ENCODE measurements at regions not wholly inside any gene's neighbourhood (a gene's known extent, or its start where the extent isn't known, plus 50 kb on each side); places are given as distances from the start of the nearest gene placed in this dataset.

DNA sequence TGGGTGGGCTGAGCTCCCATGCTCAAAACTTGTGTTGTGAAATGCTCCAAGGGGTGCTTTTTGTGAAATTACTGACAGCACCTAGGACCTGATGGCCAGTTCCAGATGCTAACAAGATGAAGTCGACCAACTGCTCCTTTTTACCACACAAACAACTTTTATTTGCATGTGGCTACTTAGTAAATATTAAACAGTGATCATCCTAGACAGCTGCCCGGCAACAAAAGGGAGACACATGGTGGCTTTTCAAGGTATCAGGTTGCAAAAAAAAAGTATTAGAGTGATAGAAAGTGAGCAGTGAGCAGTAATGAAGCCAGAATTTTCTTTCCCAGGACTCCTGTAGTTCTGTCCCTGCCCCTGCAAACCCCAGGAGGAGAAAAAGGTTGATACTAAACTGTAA lies 118.5 kb downstream of the RPIA start:
- H3K27me3 ChIP-seq (ENCODE audit: insufficient read depth in 3 of 3, low read length in 2 of 3) = peaks cover 0 to 7% (median 2%) of the 10 kb centered on the region in 3 donors
- ATAC-seq (no peak), DNase-seq (no peak)
- H3K4me3 ChIP-seq = no peak overlapping the region
- TF ChIP-seq, protein P1, sequence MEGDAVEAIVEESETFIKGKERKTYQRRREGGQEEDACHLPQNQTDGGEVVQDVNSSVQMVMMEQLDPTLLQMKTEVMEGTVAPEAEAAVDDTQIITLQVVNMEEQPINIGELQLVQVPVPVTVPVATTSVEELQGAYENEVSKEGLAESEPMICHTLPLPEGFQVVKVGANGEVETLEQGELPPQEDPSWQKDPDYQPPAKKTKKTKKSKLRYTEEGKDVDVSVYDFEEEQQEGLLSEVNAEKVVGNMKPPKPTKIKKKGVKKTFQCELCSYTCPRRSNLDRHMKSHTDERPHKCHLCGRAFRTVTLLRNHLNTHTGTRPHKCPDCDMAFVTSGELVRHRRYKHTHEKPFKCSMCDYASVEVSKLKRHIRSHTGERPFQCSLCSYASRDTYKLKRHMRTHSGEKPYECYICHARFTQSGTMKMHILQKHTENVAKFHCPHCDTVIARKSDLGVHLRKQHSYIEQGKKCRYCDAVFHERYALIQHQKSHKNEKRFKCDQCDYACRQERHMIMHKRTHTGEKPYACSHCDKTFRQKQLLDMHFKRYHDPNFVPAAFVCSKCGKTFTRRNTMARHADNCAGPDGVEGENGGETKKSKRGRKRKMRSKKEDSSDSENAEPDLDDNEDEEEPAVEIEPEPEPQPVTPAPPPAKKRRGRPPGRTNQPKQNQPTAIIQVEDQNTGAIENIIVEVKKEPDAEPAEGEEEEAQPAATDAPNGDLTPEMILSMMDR (IDR thresholded peaks at IDR 0.05) = no peak
- no peaks in the 10 kb centered on the region for H3K36me3 ChIP-seq (ENCODE audit: insufficient read depth in 1 of 2, low read depth in 1 of 2)
- intact Hi-C loops (cut with DNase I) = loop anchor here in 1 of 2 donors (10.0 kb wide), 1 partner anchor 65 kb away; no protein-coding TSS in a partner anchor
- H3K27ac ChIP-seq = no peak overlapping the region
- no peaks in the 10 kb centered on the region for H3K4me1 ChIP-seq
- 16 to 26% (median 26%) methylated on average over 2 of the region's 2 CpGs for WGBS, 3 donors
- no peaks in the 10 kb centered on the region for H3K9me3 ChIP-seq

DNA sequence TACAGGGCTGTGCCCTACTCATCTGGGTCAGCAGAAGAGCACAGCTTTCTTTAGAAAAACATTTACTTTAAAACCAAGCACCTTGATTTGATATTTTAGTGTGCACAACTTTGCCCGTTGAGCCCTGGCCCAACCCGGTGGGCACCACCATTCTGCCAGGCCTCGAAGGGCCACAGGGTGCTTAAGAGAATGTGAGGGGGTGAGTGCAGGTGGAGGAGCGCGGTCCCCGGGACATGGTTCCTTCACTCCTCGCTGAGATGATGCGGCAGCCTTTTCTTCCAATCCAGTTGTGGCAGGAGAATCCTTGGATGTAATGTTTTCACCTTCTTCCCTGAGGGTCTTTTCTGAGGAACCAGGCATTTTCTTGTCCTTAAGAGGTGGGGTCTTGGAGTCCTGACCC lies 119.0 kb downstream of the RPIA start:
- Histone ChIP-seq H3K27me3 (ENCODE audit: insufficient read depth in 3 of 3, low read length in 2 of 3) (peaks cover 0 to 7% (median 2%) of the 10 kb centered on the region in 3 donors), H3K4me1 (no peaks in the 10 kb centered on the region), H3K9me3 (no peaks in the 10 kb centered on the region), H3K27ac (no peak overlapping the region), H3K4me3 (no peak overlapping the region), H3K36me3 (ENCODE audit: insufficient read depth in 1 of 2, low read depth in 1 of 2) (no peaks in the 10 kb centered on the region)
- intact Hi-C loops (cut with DNase I) = loop anchor here in 1 of 2 donors (10.0 kb wide), 1 partner anchor 66 kb away; no protein-coding TSS in a partner anchor
- no peak for ATAC-seq
- 88 to 92% (median 91%) methylated on average over 8 of the region's 8 CpGs for WGBS, 3 donors
- DNase-seq = no peak
- TF ChIP-seq, protein P1 (IDR thresholded peaks at IDR 0.05) = no peak

DNA sequence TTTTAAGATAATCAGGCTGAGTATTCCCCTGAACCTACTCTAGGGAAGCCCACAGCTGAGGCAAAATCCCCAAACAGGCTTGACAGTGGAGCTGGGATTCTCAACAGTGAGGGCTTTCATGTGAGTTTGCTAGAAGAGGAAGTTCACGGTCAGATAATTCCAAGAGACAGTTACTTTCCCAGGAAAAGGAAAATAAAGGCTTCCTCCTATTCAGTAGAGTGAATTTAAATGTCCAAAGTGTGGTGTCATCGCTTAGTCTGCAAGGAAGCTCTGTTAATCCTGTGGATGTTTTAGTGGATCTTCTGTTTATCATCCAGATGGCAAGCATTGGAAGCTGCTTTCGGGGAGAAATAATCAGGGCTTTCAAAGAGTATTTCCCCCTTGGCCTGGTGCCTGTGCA lies 119.8 kb downstream of the RPIA start:
- WGBS, 3 donors = 22 to 34% (median 30%) methylated on average over 3 of the region's 3 CpGs
- no peaks in the 10 kb centered on the region for H3K36me3 ChIP-seq (ENCODE audit: insufficient read depth in 1 of 2, low read depth in 1 of 2)
- H3K4me1 ChIP-seq = no peaks in the 10 kb centered on the region
- H3K4me3 ChIP-seq = no peak overlapping the region
- H3K9me3 ChIP-seq = no peaks in the 10 kb centered on the region
- intact Hi-C loops (cut with DNase I) = loop anchor here in 1 of 2 donors (10.0 kb wide), 1 partner anchor 66 kb away; no protein-coding TSS in a partner anchor
- TF ChIP-seq, protein P1 (IDR thresholded peaks at IDR 0.05) = no peak
- H3K27me3 ChIP-seq (ENCODE audit: insufficient read depth in 3 of 3, low read length in 2 of 3) = peaks cover 0 to 7% (median 2%) of the 10 kb centered on the region in 3 donors
- no peak overlapping the region for H3K27ac ChIP-seq
- ATAC-seq = no peak
- no peak for DNase-seq

DNA sequence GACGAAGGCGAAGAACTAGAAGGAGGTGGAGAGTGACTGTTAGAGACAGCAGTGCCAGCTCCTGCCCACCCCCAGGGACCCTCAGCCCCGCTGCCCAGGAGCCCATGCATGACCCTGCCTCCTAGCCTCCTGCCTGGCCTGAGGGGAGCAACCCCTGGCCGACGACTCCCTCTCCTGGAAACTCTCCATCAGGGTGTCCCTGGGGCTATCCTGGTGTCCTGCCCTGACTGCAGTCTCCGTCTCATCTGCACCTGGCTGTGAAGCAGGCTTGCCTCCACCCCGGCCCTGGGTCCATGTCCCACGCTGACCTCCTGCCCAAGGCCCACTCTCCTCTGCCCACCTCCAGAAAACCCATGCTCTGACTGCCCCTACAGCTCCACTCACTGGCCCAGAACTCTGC lies 120.2 kb downstream of the RPIA start:
- Histone ChIP-seq H3K27me3 (ENCODE audit: insufficient read depth in 3 of 3, low read length in 2 of 3) (peaks cover 0 to 7% (median 2%) of the 10 kb centered on the region in 3 donors), H3K9me3 (no peaks in the 10 kb centered on the region), H3K27ac (no peak overlapping the region), H3K36me3 (ENCODE audit: insufficient read depth in 1 of 2, low read depth in 1 of 2) (no peaks in the 10 kb centered on the region), H3K4me3 (no peak overlapping the region), H3K4me1 (no peaks in the 10 kb centered on the region)
- TF ChIP-seq, protein P1 (IDR thresholded peaks at IDR 0.05) = no peak
- intact Hi-C loops (cut with DNase I) = loop anchor here in 1 of 2 donors (10.0 kb wide), 1 partner anchor 67 kb away; no protein-coding TSS in a partner anchor
- ATAC-seq (no peak), DNase-seq (no peak)
- 44 to 51% (median 47%) methylated on average over 7 to 8 of the region's 8 CpGs for WGBS, 3 donors

DNA sequence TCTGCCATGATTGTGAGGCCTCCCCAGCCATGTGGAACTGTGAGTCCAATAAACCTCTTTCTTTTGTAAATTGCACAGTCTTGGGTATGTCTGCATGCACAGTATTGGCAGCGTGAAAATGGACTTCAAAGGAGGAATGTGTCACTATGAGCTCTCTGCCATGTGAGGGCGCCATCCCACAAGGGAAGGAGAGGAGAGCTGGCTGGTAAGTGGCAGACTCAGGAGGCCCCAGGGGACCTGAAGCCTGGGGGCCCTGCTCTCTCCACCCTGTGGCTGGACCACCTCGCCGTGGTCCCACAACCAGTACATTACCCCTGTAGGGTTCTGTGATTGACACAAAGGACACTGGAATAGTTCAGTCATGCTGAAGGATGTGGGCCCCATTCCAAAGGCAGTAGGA lies 122.1 kb downstream of the RPIA start:
- Histone ChIP-seq H3K36me3 (ENCODE audit: insufficient read depth in 1 of 2, low read depth in 1 of 2) (no peaks in the 10 kb centered on the region), H3K27me3 (ENCODE audit: insufficient read depth in 3 of 3, low read length in 2 of 3) (peaks cover 0 to 2% (median 0%) of the 10 kb centered on the region in 3 donors), H3K27ac (no peak overlapping the region), H3K4me3 (no peak overlapping the region), H3K9me3 (no peaks in the 10 kb centered on the region), H3K4me1 (no peaks in the 10 kb centered on the region)
- intact Hi-C loops (cut with DNase I) = loop anchor here in 1 of 2 donors (10.0 kb wide), 1 partner anchor 69 kb away; no protein-coding TSS in a partner anchor
- TF ChIP-seq, protein P1 (IDR thresholded peaks at IDR 0.05) = no peak
- ATAC-seq (no peak), DNase-seq (no peak)
- WGBS, 3 donors = 80 to 90% (median 84%) methylated on average over 4 of the region's 4 CpGs
